WTC11 (cell line): ENCODE measurements at regions not wholly inside any gene's neighbourhood (a gene's known extent, or its start where the extent isn't known, plus 50 kb on each side); places are given as distances from the start of the nearest gene placed in this dataset.
"Not testable (repeated sequence)": the region's sequence is repeated elsewhere in the genome, so short reads cannot be mapped to it uniquely, and the experiment has no call there.

ENCODE experiments used
- ESRRA ChIP-seq: sonication (generic); formaldehyde crosslinking; IDR thresholded peaks from 2 replicates; pipeline ENCODE4 v1.8.1; 2022; ENCODE audit warnings: mild to moderate bottlenecking, missing genetic modification reagents, borderline replicate concordance
- JUN ChIP-seq: sonication (generic); formaldehyde crosslinking; IDR thresholded peaks from 2 replicates; pipeline ENCODE4 v1.8.0; 2023; ENCODE audit warnings: mild to moderate bottlenecking, missing genetic modification reagents
- OVOL2 ChIP-seq: fragments of 250-450 bp; sonication (Bioruptor Pico); IDR thresholded peaks from 2 replicates; pipeline ENCODE4 v1.9.0; 2021; ENCODE audit warnings: mild to moderate bottlenecking, borderline replicate concordance
- TCF7 ChIP-seq: sonication (generic); formaldehyde crosslinking; IDR thresholded peaks from 2 replicates; pipeline ENCODE4 v1.8.0; 2022; ENCODE audit warnings: mild to moderate bottlenecking, low read depth, missing genetic modification reagents, moderate library complexity
- TEAD4 ChIP-seq: sonication (generic); formaldehyde crosslinking; IDR thresholded peaks from 2 replicates; pipeline ENCODE4 v1.8.0; 2022; ENCODE audit warnings: mild to moderate bottlenecking, missing genetic modification reagents
- ZNF416 ChIP-seq: fragments of 250-450 bp; sonication (Bioruptor Pico); IDR thresholded peaks from 2 replicates; pipeline ENCODE4 v1.9.0; 2021; ENCODE audit warnings: mild to moderate bottlenecking, inconsistent platforms
- TF ChIP-seq, protein P1 (sequence below): fragments of 200-600 bp; IDR thresholded peaks from 2 replicates; pipeline ENCODE4 v1.8.0; 2022; ENCODE audit warnings: antibody characterized with exemption

DNA sequence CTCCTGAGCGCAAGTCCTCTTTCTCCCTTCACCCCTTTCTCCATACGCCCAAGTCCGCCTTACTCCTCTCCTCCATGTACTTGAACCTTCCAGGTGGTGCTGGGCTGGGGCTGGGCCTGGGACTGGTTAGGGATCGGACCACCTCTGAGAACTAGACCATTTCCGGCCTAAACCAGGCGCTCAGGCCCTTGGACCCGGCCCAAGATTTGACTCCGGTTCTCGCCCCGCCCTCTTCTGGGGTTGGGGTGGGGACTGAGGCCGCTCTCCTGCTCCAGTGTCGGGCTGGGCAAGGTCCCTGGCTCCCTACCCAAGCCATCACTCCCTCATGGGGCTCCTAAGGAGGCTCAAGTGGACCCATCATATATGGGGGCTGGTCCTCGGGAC lies 87.9 kb downstream of the LIMS4 start:
- TF ChIP-seq, protein P1, sequence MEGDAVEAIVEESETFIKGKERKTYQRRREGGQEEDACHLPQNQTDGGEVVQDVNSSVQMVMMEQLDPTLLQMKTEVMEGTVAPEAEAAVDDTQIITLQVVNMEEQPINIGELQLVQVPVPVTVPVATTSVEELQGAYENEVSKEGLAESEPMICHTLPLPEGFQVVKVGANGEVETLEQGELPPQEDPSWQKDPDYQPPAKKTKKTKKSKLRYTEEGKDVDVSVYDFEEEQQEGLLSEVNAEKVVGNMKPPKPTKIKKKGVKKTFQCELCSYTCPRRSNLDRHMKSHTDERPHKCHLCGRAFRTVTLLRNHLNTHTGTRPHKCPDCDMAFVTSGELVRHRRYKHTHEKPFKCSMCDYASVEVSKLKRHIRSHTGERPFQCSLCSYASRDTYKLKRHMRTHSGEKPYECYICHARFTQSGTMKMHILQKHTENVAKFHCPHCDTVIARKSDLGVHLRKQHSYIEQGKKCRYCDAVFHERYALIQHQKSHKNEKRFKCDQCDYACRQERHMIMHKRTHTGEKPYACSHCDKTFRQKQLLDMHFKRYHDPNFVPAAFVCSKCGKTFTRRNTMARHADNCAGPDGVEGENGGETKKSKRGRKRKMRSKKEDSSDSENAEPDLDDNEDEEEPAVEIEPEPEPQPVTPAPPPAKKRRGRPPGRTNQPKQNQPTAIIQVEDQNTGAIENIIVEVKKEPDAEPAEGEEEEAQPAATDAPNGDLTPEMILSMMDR, result not testable (repeated sequence)
- not testable (repeated sequence) for TF ChIP-seq JUN (CRISPR knock-in tag); ZNF416; TEAD4 (CRISPR knock-in tag); TCF7 (CRISPR knock-in tag); ESRRA (CRISPR knock-in tag); OVOL2 (CRISPR knock-in tag)
